ENCODE measurements at regions not wholly inside any gene's neighbourhood (a gene's known extent, or its start where the extent isn't known, plus 50 kb on each side); places are given as distances from the start of the nearest gene placed in this dataset.

DNA sequence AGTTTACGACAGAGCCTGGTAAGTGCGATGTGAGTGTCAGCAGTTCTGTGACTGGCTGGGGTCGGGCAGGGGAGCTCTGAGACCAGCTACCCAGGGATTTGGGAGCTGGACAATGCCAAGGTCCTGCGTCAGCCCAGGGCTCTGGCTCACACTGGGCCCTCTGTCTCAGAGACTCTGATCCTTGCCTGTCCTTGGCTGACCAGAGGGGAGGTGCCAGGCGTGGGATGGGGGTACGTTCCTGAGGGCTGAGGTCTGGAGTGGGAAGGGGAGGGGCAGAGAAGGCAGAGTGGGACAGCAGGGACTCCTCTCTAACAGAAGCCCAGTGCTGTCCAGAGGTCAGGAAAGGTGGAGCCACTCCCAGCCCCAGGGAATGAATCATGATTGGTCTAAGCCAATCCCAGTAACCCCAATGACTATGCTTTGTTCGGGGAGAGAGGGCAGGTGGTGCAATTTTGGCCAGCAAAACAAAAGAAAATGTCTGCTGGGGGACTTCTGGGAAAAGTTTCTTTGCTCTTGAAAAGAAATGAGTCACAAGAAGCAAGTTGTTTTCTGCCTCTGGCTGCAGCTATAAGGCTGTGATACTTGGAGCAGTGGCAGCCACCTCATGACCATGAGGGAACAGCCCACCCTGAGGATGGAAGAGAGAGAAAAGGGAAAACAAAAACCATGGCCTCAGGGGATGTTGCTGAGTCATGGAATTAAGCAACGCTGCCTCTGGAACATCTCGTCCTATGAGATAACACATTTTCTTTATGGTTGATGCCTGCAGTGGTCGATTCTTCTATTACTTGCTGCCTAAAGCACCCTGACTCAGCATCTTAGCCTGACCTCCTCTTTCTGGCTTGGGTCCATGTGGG lies 108.3 kb downstream of the CHST1 start:
- DNase-seq: no peak

- DNase-seq: no peak
Measured at GRCh38 chr11:45554230-45554967, 111.0 kb downstream of the CHST1 start.

GRCh38 chr11:45553383-45553936 lies 112.0 kb downstream of the CHST1 start:
- no peak for DNase-seq

DNA sequence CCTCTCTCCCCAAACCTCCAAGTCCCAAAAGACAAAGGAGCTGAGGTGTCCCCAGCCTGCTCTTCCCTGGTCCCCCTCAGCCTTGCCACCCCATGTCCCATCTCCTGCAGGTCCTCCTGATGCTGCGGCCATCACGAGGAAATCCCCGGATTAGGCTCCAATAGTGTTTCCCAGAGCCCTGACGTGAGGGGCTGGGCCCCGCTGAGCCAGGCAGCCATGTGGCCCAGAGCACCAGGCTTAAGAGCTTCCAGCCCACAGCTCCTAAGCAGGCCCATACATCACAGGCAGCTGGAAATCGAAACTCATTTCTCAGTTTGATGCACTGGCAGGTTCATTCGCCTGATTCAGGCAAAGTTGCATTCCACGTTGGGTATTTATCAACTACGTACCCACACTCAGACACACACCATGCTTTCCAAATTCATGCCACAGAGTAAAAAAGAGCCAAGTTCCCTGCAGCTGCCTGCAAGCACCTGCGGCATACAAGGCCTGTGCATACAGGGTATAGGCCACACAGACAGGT lies 114.2 kb downstream of the CHST1 start:
- no peak for DNase-seq

DNA sequence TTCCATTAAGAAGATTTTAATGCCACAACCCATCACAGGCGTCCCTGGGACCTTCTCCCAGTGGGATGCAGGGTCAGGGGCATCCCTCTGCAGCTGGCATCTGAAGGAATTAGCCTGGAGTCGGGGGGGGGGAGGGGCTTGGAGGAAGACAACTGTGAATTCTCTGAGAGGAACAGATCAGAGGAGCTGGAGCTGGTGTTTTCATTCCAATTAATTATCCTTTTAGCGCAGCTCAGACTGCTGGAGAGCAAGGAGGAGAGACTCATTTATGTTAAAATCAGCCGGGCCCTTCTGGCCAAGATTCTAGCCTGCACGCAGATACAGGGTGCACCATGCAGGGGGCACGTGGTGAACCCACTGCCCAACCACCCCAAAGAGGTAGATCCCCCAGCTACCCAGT lies 116.2 kb downstream of the CHST1 start:
- no peak for DNase-seq

- DNase-seq: no peak
Measured at GRCh38 chr11:45546366-45546765, 119.1 kb downstream of the CHST1 start.

GRCh38 chr11:45544826-45545225 lies 120.6 kb downstream of the CHST1 start:
- DNase-seq: no peak

DNA sequence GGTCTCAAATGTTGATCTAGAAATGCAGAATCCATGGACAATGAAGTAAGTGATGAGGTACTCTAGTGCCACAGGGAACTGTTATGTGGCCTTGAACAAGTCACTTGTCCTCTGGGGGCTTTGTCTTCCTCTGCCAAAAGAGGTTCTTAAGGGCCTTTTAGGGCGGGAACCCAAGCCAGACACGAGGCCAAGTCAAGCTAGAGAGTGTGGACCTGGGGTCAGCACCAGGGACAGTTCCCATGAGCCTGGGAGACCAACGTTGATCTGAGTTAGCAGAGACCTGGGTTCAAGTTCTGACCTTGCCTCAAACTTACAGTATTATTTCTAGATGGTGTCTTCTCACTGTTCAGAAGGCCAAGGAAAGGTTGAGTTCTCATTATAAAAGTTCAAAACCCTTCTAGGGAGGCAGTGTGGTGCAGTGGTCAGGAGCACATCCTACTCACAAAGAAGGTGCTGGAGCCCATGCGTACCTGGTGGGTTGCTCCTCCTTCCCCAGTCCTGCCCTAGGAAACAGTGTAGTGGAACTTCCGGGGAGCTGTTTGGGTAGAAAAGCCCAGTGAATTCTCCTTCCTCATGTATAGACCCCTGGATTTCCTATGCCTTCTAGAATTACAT lies 121.5 kb downstream of the CHST1 start:
- DNase-seq: no peak

- no peak for DNase-seq
Measured at GRCh38 chr11:45543081-45543480, 122.3 kb downstream of the CHST1 start.

DNA sequence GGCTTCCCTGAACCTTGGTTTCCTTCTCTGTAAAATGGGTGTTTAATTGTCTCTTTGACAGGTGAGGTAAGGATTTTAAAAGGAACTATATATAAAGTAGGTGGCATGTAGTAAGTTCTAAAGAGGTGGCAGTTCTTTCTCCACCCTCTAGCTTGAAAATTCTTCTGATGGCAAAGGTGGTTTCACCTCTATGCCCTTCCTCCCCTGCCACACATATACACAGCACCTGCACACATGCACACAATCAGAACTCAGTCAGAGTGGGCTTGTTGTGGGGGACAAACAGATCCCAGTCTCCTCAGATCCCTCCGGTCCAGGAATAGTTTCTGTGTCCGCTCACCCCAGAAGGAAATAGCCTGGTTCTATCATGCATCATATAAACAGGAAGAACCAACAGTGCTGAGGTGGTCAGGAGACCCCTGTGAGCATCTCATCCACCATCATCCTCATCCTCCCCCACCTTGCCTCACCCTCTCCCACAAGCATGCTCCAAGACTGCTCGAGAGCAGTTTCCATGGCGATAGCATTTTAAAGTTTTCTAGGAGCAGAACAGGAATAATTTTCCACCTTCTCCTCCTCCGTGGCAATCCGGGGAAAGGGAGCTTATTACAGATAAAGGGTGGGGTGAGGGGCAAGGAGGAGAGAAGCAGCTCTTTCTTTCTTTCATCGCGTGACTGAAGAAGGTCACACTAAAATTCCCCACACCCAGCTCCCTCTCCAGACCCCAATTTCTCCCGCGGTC lies 123.6 kb downstream of the CHST1 start:
- peak in 6 of 56 donors; percentile 8 to 45 (median 22) for DNase-seq

DNA sequence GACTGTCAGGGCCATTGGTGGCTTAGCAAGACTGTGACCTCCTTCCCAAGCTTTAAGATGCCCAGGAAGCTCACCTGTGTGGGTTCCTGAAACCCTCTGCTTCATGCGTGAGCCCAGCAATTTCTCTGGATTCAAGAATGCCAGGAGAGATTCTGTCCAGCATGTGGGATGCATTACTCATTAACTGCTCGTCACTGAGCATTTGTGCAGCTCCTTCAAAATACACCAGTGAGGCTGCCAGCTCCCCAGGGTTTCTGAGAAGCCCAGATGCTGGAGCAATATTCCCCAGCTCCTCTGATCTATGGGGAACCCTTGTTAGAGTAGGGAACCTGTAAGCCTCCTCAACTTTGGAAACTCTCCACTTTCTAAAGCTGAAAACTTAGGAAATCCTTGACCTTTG lies 126.5 kb downstream of the CHST1 start:
- DNase-seq: peak in 9 of 56 donors; percentile 10 to 64 (median 25)

- DNase-seq: peak in 39 of 56 donors; percentile 8 to 85 (median 43)
Measured at GRCh38 chr11:45538363-45538762, 127.1 kb downstream of the CHST1 start.

GRCh38 chr11:45537614-45538013 lies 127.8 kb downstream of the CHST1 start:
- no peak for DNase-seq

- no peak for DNase-seq
Measured at GRCh38 chr11:45535033-45535432, 130.4 kb downstream of the CHST1 start.

DNA sequence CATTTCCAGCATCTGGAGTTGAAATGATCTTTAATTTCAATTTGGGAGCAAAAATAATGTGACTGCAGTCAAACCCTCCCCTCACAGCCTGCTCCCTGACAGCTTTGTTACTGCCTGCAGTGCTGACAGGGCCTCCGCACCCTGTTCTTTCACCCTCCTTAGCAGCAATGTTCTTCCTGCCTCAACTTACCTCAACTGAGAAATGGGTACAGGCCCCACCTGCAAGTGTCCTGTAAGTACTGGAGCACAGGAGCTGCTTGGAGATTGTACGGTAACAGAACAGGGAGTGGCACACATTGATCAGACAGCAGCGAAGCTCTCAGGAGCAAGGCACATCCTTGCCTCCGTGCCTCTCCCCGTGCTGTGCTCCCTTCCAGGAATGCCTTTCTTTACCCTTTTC lies 131.3 kb downstream of the CHST1 start:
- no peak for DNase-seq

- peak in 1 of 56 donors; percentile 6 for DNase-seq
Measured at GRCh38 chr11:45532546-45532945, 132.9 kb downstream of the CHST1 start.

DNA sequence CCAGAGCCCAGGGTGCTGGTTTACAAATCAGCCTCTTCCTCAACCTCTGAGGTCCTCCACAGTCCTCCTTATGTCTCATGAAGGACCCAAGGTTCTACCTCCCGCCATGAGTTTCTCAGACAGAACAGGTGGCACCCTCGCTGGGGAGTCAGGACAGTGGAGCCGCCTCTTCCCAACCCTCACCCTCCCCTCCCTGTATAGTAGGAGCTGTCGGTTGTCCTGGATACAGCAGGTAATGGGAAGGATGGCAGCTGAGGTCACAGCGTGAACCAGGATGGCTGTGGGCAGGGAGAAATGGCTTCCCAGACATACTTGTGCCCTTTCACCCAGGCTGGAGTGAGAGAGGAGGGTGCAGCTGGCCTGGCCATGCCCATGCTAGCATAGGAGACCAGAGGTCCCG lies 134.6 kb downstream of the CHST1 start:
- no peak for DNase-seq

DNA sequence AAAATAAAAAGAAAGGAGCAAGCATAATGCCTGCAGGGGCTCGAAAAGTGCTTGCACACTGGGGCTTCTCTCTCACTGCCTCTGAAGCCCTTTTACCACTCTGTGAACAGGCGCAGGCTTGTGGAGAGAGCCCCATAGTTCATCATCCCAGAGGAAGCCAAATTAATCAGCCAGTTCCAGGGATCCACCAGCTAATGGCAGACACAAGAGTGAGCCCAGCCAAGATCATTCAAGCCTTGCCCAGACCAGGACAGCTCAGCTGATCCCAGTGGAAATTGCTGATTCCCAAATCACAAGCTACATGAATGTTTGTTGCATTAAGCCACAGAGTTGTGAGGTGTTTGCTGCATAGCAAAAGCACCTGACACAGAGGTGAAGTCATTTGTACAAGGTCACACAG lies 135.3 kb downstream of the CHST1 start:
- DNase-seq: no peak

DNA sequence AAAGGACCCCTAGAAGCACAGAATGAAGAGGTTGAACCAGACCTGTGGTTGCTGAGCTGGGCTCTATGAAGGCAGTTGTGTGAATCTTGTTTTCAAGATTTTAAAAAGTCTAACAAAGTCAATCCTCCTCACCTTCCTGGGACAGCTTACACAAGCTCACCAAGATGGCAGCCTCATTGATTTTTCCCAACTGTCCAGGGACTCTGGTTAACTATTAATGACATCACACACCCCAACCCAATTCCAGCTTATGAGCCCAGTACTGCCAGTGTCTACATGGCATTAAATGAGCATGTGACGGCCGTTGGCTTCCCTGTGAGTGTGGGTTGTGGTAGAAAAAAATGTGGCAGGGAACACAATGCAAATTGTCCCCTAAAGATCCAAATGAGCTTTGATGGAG lies 137.0 kb downstream of the CHST1 start:
- no peak for DNase-seq

DNA sequence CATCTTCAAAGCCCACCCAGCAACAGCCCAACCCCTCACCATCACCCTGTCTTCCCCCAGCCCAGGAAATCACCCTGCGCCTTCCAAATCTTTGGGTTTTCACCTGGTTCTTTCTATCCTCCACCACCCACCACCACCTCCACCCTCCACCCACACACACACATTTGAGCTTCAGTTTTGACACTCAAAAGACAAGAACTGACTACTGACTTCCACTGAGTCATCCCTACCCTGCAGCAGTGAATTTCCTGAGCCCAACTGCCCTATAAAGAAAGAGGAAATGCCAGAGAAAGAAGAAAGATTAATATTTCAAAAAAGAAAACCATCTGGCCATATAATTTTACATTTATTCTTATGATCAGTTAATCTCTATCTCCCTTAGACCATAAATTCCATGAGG lies 137.5 kb downstream of the CHST1 start:
- no peak for DNase-seq

DNA sequence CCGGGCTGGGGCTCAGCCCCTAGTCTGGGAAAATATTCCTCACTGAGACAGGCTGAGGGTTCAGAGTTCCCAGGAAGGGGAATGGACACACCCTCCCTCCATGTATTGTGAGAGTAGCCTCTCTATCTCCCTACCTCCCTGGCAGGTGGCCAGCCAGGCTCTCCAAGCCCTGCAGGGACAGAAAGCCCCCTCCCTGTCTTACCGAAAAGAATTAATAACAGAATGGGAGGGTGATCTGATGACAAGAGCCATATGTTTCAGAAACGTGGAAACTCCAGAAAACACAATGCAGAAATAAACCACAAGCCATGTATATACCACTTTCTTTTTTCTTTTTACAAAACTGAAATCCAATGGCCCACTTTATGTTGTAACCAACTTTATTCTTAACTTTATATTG lies 140.0 kb downstream of the CHST1 start:
- DNase-seq: no peak
